GM23338 (cell line): ENCODE measurements at regions not wholly inside any gene's neighbourhood (a gene's known extent, or its start where the extent isn't known, plus 50 kb on each side); places are given as distances from the start of the nearest gene placed in this dataset.
A peak's percentile ranks its signal among the peaks of the same experiment; 100 is the strongest.

Source experiments
- ATAC-seq: fragments of 200-7000 bp; cut with Tn5 transposase; 3 replicates; pipeline ENCODE4 v1.9.1; 2020
- DNase-seq: peaks from one replicate; pipeline ENCODE4 v3.0.0-alpha.2; 2015; ENCODE audit warnings: low spot score
- H2AFZ ChIP-seq: fragments of 200-600 bp; sonication (generic); 2 replicates; pipeline ENCODE4 v1.8.0; 2016; ENCODE audit warnings: antibody characterized with exemption, mild to moderate bottlenecking, moderate library complexity
- H3F3A ChIP-seq: fragments of 200-600 bp; sonication (generic); replicated peaks from 2 replicates; pipeline ENCODE4 v1.8.0; 2017; ENCODE audit warnings: antibody characterized with exemption, mixed run types, low read depth
- H3K27ac ChIP-seq: fragments of 200-600 bp; sonication (generic); 2 replicates; pipeline ENCODE4 v1.6.1; 2016; ENCODE audit warnings: low read depth
- H3K27me3 ChIP-seq: fragments of 200-600 bp; sonication (generic); 2 replicates; pipeline ENCODE4 v1.8.0; 2016; ENCODE audit warnings: mild to moderate bottlenecking, mixed run types, moderate library complexity; ENCODE audit not compliant: insufficient read depth
- H3K36me3 ChIP-seq: fragments of 200-600 bp; sonication (generic); 2 replicates; pipeline ENCODE4 v1.8.0; 2016; ENCODE audit warnings: mild to moderate bottlenecking; ENCODE audit not compliant: insufficient read depth
- H3K4me1 ChIP-seq: fragments of 200-600 bp; sonication (generic); 2 replicates; pipeline ENCODE4 v1.8.0; 2016; ENCODE audit warnings: mild to moderate bottlenecking, moderate library complexity; ENCODE audit not compliant: insufficient read depth
- H3K4me2 ChIP-seq: fragments of 200-600 bp; sonication (generic); 2 replicates; pipeline ENCODE4 v1.7.1; 2017; ENCODE audit warnings: mixed run types
- H3K4me3 ChIP-seq: fragments of 200-600 bp; sonication (generic); 2 replicates; pipeline ENCODE4 v1.6.1; 2016; ENCODE audit warnings: mixed run types
- H3K79me2 ChIP-seq: fragments of 200-600 bp; sonication (generic); replicated peaks from 2 replicates; pipeline ENCODE4 v1.8.0; 2017; ENCODE audit warnings: mild to moderate bottlenecking; ENCODE audit not compliant: insufficient read depth
- H3K9me2 ChIP-seq: fragments of 200-600 bp; sonication (generic); 2 replicates; pipeline ENCODE4 v1.8.0; 2017; ENCODE audit not compliant: insufficient read depth
- H4K20me1 ChIP-seq: fragments of 200-600 bp; sonication (generic); replicated peaks from 2 replicates; pipeline ENCODE4 v1.8.0; 2017; ENCODE audit warnings: mild to moderate bottlenecking; ENCODE audit not compliant: insufficient read depth
- H3K27ac Mint-ChIP-seq: 2 replicates; pipeline ENCODE4 v1.8.0; 2020; ENCODE audit warnings: inconsistent platforms, mild to moderate bottlenecking, moderate library complexity, mixed read lengths
- H3K27me3 Mint-ChIP-seq: 3 replicates; pipeline ENCODE4 v1.8.0; 2022; ENCODE audit warnings: low read depth, mild to moderate bottlenecking, moderate library complexity, mixed read lengths, inconsistent platforms; ENCODE audit not compliant: insufficient read depth, poor library complexity
- H3K36me3 Mint-ChIP-seq: 3 replicates; pipeline ENCODE4 v1.8.0; 2021; ENCODE audit warnings: low read depth, mild to moderate bottlenecking, inconsistent platforms, moderate library complexity, mixed read lengths
- H3K4me1 Mint-ChIP-seq: 3 replicates; pipeline ENCODE4 v1.8.0; 2020; ENCODE audit warnings: mild to moderate bottlenecking, inconsistent platforms, mixed read lengths
- H3K4me3 Mint-ChIP-seq: 3 replicates; pipeline ENCODE4 v1.8.0; 2021; ENCODE audit warnings: moderate library complexity, mild to moderate bottlenecking, inconsistent platforms, mixed read lengths
- H3K9me3 Mint-ChIP-seq: 3 replicates; pipeline ENCODE4 v1.8.0; 2020; ENCODE audit warnings: moderate library complexity, mild to moderate bottlenecking, inconsistent platforms, mixed read lengths
- CREB1 ChIP-seq: fragments of 250-450 bp; sonication (Bioruptor Pico); IDR thresholded peaks from 2 replicates; pipeline ENCODE4 v1.5.0; 2020; ENCODE audit warnings: low read depth, mild to moderate bottlenecking, moderate library complexity
- CTCF ChIP-seq, 2 experiments: fragments of 200-600 bp in 1 of 2; sonication (generic) in 1 of 2; conservative IDR thresholded peaks; 2 replicates each; pipeline versions ENCODE4 v1.5.1 to v1.6.1; 2016 to 2017; ENCODE audit warnings: antibody characterized with exemption in 2 of 2, low read depth in 2 of 2, mild to moderate bottlenecking in 2 of 2, moderate library complexity in 1 of 2
- ETS1 ChIP-seq: IDR thresholded peaks from 2 replicates; pipeline ENCODE4 v1.6.1; 2016; ENCODE audit warnings: antibody characterized with exemption
- EZH2 ChIP-seq: fragments of 200-600 bp; sonication (generic); IDR thresholded peaks from one replicate; pipeline ENCODE4 v1.8.0; 2017; ENCODE audit warnings: antibody characterized with exemption, mild to moderate bottlenecking, low read depth; ENCODE audit not compliant: unreplicated experiment
- EZH2phosphoT487 ChIP-seq: fragments of 200-600 bp; sonication (generic); IDR thresholded peaks from one replicate; pipeline ENCODE4 v1.8.1; 2018; ENCODE audit warnings: antibody characterized with exemption; ENCODE audit not compliant: unreplicated experiment
- JUNB ChIP-seq: IDR thresholded peaks from one replicate; pipeline ENCODE4 v1.6.1; 2016; ENCODE audit warnings: antibody characterized with exemption; ENCODE audit not compliant: unreplicated experiment
- NANOG ChIP-seq: IDR thresholded peaks from 2 replicates; pipeline ENCODE4 v1.6.1; 2016; ENCODE audit warnings: antibody characterized with exemption, borderline replicate concordance
- POLR2AphosphoS5 ChIP-seq: IDR thresholded peaks from 2 replicates; pipeline ENCODE4 v1.6.1; 2016; ENCODE audit warnings: antibody characterized with exemption, low read depth
- REST ChIP-seq: IDR thresholded peaks from one replicate; pipeline ENCODE4 v1.6.1; 2018; ENCODE audit warnings: antibody characterized with exemption; ENCODE audit not compliant: unreplicated experiment
- STAT1 ChIP-seq: IDR thresholded peaks from one replicate; pipeline ENCODE4 v1.6.1; 2016; ENCODE audit warnings: antibody characterized with exemption; ENCODE audit not compliant: unreplicated experiment
- ZNF114 ChIP-seq: fragments of 250-450 bp; sonication (Bioruptor Pico); IDR thresholded peaks from 2 replicates; pipeline ENCODE4 v1.5.0; 2020; ENCODE audit warnings: mild to moderate bottlenecking, moderate library complexity
- ZNF331 ChIP-seq: fragments of 250-450 bp; sonication (Bioruptor Pico); IDR thresholded peaks from 2 replicates; pipeline ENCODE4 v1.5.0; 2020; ENCODE audit warnings: low read depth, mild to moderate bottlenecking, moderate library complexity
- ZNF462 ChIP-seq: fragments of 250-450 bp; sonication (Bioruptor Pico); IDR thresholded peaks from 2 replicates; pipeline ENCODE4 v1.5.0; 2020; ENCODE audit warnings: mild to moderate bottlenecking, moderate library complexity

- H3K27ac ChIP-seq, result peak overlapping the region; percentile 90
- H3K9me2 ChIP-seq, result no peaks in the 10 kb centered on the region
- peaks cover 32% of the 10 kb centered on the region for H3K4me1 ChIP-seq
- peak overlapping the region; percentile 29 for H3K4me3 ChIP-seq
- H3K36me3 Mint-ChIP-seq, result peaks cover 16% of the 10 kb centered on the region; the same call in 2 of the 3 replicates
- no peaks in the 10 kb centered on the region for H3K27me3 ChIP-seq
- H3K79me2 ChIP-seq, result no peaks in the 10 kb centered on the region
- H3K36me3 ChIP-seq, result no peaks in the 10 kb centered on the region
- no peak overlapping the region for H3K27ac Mint-ChIP-seq
- no peaks in the 10 kb centered on the region for H3F3A ChIP-seq
- H4K20me1 ChIP-seq, result no peaks in the 10 kb centered on the region
- peak overlapping the region; percentile 18; the same call in 1 of the 3 replicates for H3K4me3 Mint-ChIP-seq
- no peaks in the 10 kb centered on the region for H3K27me3 Mint-ChIP-seq
- TF ChIP-seq ETS1 (peak; percentile 61; the same call in 1 of the 2 replicates), REST (no peak), CREB1 (no peak), EZH2phosphoT487 (no peak), ZNF331 (CRISPR knock-in tag) (no peak), JUNB (no peak), NANOG (peak; percentile 100), EZH2 (no peak), CTCF (conservative IDR thresholded peaks at IDR 0.05; ENCODE audit: low read depth in 2 of 2) (no peak), STAT1 (no peak), ZNF114 (peak; percentile 70), POLR2AphosphoS5 (0 out of 2 replicates have a peak, but pooled peaks have one; percentile 31), ZNF462 (CRISPR knock-in tag) (peak; percentile 67; the same call in 1 of the 2 replicates)
- ATAC-seq (peak; percentile 95), DNase-seq (peak; percentile 84)
- H3K4me2 ChIP-seq, result peak overlapping the region; percentile 61
- peaks cover 28% of the 10 kb centered on the region for H3K4me1 Mint-ChIP-seq
- peaks cover 10% of the 10 kb centered on the region; the same call in 2 of the 3 replicates for H3K9me3 Mint-ChIP-seq
- no peak overlapping the region for H2AFZ ChIP-seq
Measured at GRCh38 chr3:191688756-191689433, 227.9 kb downstream of the PYDC2 start.
